ENCODE measurements at regions not wholly inside any gene's neighbourhood (a gene's known extent, or its start where the extent isn't known, plus 50 kb on each side); places are given as distances from the start of the nearest gene placed in this dataset.

- TF ChIP-seq POLR2AphosphoS5 (IDR thresholded peaks at IDR 0.05): no peak
- no peak for TF ChIP-seq CTCF (IDR thresholded peaks at IDR 0.05)
Observed at GRCh38 chr2:6264198-6264597, 572.0 kb downstream of the SOX11 start.
